WTC11 (cell line): ENCODE measurements at regions not wholly inside any gene's neighbourhood (a gene's known extent, or its start where the extent isn't known, plus 50 kb on each side); places are given as distances from the start of the nearest gene placed in this dataset.

ENCODE experiments used
- ATF1 ChIP-seq: sonication (generic); formaldehyde crosslinking; IDR thresholded peaks from 2 replicates; pipeline ENCODE4 v1.8.1; 2023; ENCODE audit warnings: mild to moderate bottlenecking, moderate library complexity, missing genetic modification reagents
- ATF2 ChIP-seq: sonication (generic); formaldehyde crosslinking; IDR thresholded peaks from 2 replicates; pipeline ENCODE4 v1.8.1; 2022; ENCODE audit warnings: low read depth, missing genetic modification reagents, borderline replicate concordance
- ATF3 ChIP-seq: sonication (generic); formaldehyde crosslinking; conservative IDR thresholded peaks from 2 replicates; pipeline ENCODE4 v1.8.1; 2022; ENCODE audit warnings: mild to moderate bottlenecking, missing genetic modification reagents
- FOXP1 ChIP-seq: sonication (generic); formaldehyde crosslinking; IDR thresholded peaks from 2 replicates; pipeline ENCODE4 v1.8.0; 2022; ENCODE audit warnings: missing genetic modification reagents, mild to moderate bottlenecking, moderate library complexity, borderline replicate concordance
- GABPB1 ChIP-seq: sonication (generic); formaldehyde crosslinking; IDR thresholded peaks from 2 replicates; pipeline ENCODE4 v1.8.1; 2023; ENCODE audit warnings: mild to moderate bottlenecking, missing genetic modification reagents
- MAX ChIP-seq: sonication (generic); formaldehyde crosslinking; IDR thresholded peaks from 2 replicates; pipeline ENCODE4 v1.8.0; 2022; ENCODE audit warnings: mild to moderate bottlenecking, missing genetic modification reagents
- RELA ChIP-seq: sonication (generic); formaldehyde crosslinking; IDR thresholded peaks from 2 replicates; pipeline ENCODE4 v1.8.1; 2022; ENCODE audit warnings: missing genetic modification reagents, mild to moderate bottlenecking, borderline replicate concordance
- TEAD4 ChIP-seq: sonication (generic); formaldehyde crosslinking; IDR thresholded peaks from 2 replicates; pipeline ENCODE4 v1.8.0; 2022; ENCODE audit warnings: mild to moderate bottlenecking, missing genetic modification reagents
- USF2 ChIP-seq: sonication (generic); formaldehyde crosslinking; IDR thresholded peaks from 2 replicates; pipeline ENCODE4 v1.8.1; 2023; ENCODE audit warnings: mild to moderate bottlenecking, missing genetic modification reagents, moderate library complexity
- ZNF263 ChIP-seq: sonication (generic); formaldehyde crosslinking; IDR thresholded peaks from 2 replicates; pipeline ENCODE4 v1.8.1; 2022; ENCODE audit warnings: low read depth, mild to moderate bottlenecking, moderate library complexity, missing genetic modification reagents
- ZNF281 ChIP-seq: sonication (generic); formaldehyde crosslinking; IDR thresholded peaks from 2 replicates; pipeline ENCODE4 v1.8.0; 2023; ENCODE audit warnings: mild to moderate bottlenecking, missing genetic modification reagents
- TF ChIP-seq, protein P1 (sequence below): fragments of 200-600 bp; IDR thresholded peaks from 2 replicates; pipeline ENCODE4 v1.8.0; 2022; ENCODE audit warnings: antibody characterized with exemption
- TF ChIP-seq, protein P2 (sequence below): sonication (generic); formaldehyde crosslinking; IDR thresholded peaks from 2 replicates; pipeline ENCODE4 v1.8.1; 2022; ENCODE audit warnings: missing genetic modification reagents, borderline replicate concordance

- TF ChIP-seq ATF2 (CRISPR knock-in tag) = no peak
- no peak for TF ChIP-seq TEAD4 (CRISPR knock-in tag)
- TF ChIP-seq, protein P1, sequence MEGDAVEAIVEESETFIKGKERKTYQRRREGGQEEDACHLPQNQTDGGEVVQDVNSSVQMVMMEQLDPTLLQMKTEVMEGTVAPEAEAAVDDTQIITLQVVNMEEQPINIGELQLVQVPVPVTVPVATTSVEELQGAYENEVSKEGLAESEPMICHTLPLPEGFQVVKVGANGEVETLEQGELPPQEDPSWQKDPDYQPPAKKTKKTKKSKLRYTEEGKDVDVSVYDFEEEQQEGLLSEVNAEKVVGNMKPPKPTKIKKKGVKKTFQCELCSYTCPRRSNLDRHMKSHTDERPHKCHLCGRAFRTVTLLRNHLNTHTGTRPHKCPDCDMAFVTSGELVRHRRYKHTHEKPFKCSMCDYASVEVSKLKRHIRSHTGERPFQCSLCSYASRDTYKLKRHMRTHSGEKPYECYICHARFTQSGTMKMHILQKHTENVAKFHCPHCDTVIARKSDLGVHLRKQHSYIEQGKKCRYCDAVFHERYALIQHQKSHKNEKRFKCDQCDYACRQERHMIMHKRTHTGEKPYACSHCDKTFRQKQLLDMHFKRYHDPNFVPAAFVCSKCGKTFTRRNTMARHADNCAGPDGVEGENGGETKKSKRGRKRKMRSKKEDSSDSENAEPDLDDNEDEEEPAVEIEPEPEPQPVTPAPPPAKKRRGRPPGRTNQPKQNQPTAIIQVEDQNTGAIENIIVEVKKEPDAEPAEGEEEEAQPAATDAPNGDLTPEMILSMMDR = no peak
- no peak for TF ChIP-seq ATF3
- no peak for TF ChIP-seq USF2 (CRISPR knock-in tag)
- TF ChIP-seq MAX (CRISPR knock-in tag) = no peak
- TF ChIP-seq RELA (CRISPR knock-in tag) = no peak
- no peak for TF ChIP-seq FOXP1 (CRISPR knock-in tag)
- TF ChIP-seq GABPB1 = peak; percentile 46; the same call in 1 of the 2 replicates
- TF ChIP-seq, protein P2, sequence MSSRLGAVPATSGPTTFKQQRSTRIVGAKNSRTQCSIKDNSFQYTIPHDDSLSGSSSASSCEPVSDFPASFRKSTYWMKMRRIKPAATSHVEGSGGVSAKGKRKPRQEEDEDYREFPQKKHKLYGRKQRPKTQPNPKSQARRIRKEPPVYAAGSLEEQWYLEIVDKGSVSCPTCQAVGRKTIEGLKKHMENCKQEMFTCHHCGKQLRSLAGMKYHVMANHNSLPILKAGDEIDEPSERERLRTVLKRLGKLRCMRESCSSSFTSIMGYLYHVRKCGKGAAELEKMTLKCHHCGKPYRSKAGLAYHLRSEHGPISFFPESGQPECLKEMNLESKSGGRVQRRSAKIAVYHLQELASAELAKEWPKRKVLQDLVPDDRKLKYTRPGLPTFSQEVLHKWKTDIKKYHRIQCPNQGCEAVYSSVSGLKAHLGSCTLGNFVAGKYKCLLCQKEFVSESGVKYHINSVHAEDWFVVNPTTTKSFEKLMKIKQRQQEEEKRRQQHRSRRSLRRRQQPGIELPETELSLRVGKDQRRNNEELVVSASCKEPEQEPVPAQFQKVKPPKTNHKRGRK (CRISPR knock-in tag) = no peak
- TF ChIP-seq ZNF263 (CRISPR knock-in tag) = no peak
- no peak for TF ChIP-seq ATF1 (CRISPR knock-in tag)
- TF ChIP-seq ZNF281 (CRISPR knock-in tag) = no peak
Observed at GRCh38 chr5:102099766-102100331, 196.2 kb downstream of the SLCO4C1 start.
